HG03460 (cell line): ENCODE measurements at regions not wholly inside any gene's neighbourhood (a gene's known extent, or its start where the extent isn't known, plus 50 kb on each side); places are given as distances from the start of the nearest gene placed in this dataset.

ENCODE experiments used
- ATAC-seq: cut with Tn5 transposase; IDR thresholded peaks from one replicate; pipeline ENCODE4 v1.9.1; 2021; ENCODE audit not compliant: unreplicated experiment

- no peak for ATAC-seq
Measured at GRCh38 chr7:35581605-35582210, 113.2 kb downstream of the HERPUD2 start.

GRCh38 chr7:35576031-35576573 lies 118.8 kb downstream of the HERPUD2 start:
- no peak for ATAC-seq

GRCh38 chr7:35571611-35572240 lies 123.2 kb downstream of the HERPUD2 start:
- ATAC-seq: no peak

GRCh38 chr7:35570937-35571336 lies 124.0 kb downstream of the HERPUD2 start:
- no peak for ATAC-seq

- ATAC-seq: no peak
Measured at GRCh38 chr7:35565927-35566326, 129.0 kb downstream of the HERPUD2 start.

GRCh38 chr7:35558841-35559240 lies 136.1 kb downstream of the HERPUD2 start:
- no peak for ATAC-seq

GRCh38 chr7:35556515-35557471 lies 138.1 kb downstream of the HERPUD2 start:
- no peak for ATAC-seq

GRCh38 chr7:35555934-35556333 lies 139.0 kb downstream of the HERPUD2 start:
- ATAC-seq: no peak

- no peak for ATAC-seq
Measured at GRCh38 chr7:35555386-35555785, 139.5 kb downstream of the HERPUD2 start.

- ATAC-seq: no peak
Measured at GRCh38 chr7:35553519-35553918, 141.4 kb downstream of the HERPUD2 start.

- ATAC-seq: no peak
Measured at GRCh38 chr7:35552691-35553090, 142.2 kb downstream of the HERPUD2 start.

- no peak for ATAC-seq
Measured at GRCh38 chr7:35551321-35552081, 143.4 kb downstream of the HERPUD2 start.

- ATAC-seq: no peak
Measured at GRCh38 chr7:35550831-35551230, 144.1 kb downstream of the HERPUD2 start.

GRCh38 chr7:35549781-35550180 lies 145.2 kb downstream of the HERPUD2 start:
- ATAC-seq: no peak

GRCh38 chr7:35548291-35548690 lies 146.6 kb downstream of the HERPUD2 start:
- ATAC-seq: no peak

GRCh38 chr7:35546691-35547429 lies 148.1 kb downstream of the HERPUD2 start:
- ATAC-seq: no peak

GRCh38 chr7:35545831-35546230 lies 149.1 kb downstream of the HERPUD2 start:
- no peak for ATAC-seq

- no peak for ATAC-seq
Measured at GRCh38 chr7:35544028-35544742, 150.8 kb downstream of the HERPUD2 start.
